T47D (cell line): ENCODE measurements at regions not wholly inside any gene's neighbourhood (a gene's known extent, or its start where the extent isn't known, plus 50 kb on each side); places are given as distances from the start of the nearest gene placed in this dataset.
"Not testable (repeated sequence)": the region's sequence is repeated elsewhere in the genome, so short reads cannot be mapped to it uniquely, and the experiment has no call there.

Experiments used
- DNase-seq, 2 experiments: peaks; one replicate each; pipeline versions ENCODE4 v3.0.0 to v3.0.0-alpha.2; 2011 to 2012; ENCODE audit warnings: low read depth in 1 of 2, low spot score in 1 of 2
- JUND ChIP-seq: IDR thresholded peaks from 2 replicates; pipeline ENCODE4 v1.6.1; 2012; ENCODE audit warnings: low read depth
- in situ Hi-C: cut with HindIII; loops from 2 replicates; pipeline ENCODE4 v1.10.0; 2016; ENCODE audit warnings: low sequenced_read_pairs, low pct_unique_long_range_greater_than_20kb

DNA sequence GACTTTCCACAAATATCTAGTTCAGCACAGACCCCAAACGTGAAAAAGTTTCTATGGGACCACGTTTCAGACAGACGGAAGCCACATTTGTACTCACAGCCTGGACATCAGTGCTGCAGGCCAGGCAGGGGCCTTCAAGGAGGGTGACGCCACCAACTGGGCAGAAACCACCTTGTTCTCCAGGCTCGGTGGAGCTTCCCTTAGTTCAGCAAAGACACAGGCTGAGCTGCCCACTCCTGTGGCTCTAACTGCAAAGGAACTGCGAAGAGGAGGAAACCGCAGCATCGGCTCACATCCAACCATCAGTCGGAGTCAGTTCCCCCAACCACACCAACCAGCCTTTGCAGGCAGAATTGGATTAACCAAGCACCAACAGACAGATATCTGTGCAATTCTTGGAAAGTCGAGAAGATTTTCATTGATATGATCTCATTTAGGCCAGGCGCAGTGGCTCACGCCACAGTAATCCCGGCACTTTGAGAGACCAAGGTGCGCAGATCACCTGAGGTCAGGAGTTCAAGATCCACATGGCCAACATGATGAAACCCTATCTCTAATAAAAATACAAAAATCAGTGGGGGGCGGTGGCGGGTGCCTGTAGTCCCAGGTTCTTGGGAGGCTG is 73.3 kb upstream of the CNEP1R1 start:
- no peak for DNase-seq
- in situ Hi-C loops: no loop called here
- TF ChIP-seq JUND: no peak

DNA sequence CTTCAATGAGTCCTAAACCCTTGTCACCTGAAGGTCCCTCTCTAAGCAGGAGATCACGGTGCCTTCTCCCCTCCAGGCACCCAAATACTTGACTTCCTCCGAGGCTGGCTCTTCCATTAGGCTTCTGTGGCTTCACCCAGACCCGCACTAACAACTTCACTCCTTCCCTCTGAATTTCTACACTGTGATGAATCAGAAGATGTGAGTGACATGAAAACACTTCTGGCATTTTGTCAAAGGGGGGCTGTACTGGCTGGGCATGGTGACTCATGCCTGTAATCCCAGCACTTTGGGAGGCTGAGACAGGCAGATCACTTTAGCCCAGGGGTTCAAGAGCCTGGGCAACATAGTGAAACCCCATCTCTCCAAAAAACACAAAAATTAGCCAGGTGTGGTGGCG is 72.6 kb upstream of the CNEP1R1 start:
- DNase-seq: no peak
- no peak for TF ChIP-seq JUND
- in situ Hi-C loops: no loop called here

DNA sequence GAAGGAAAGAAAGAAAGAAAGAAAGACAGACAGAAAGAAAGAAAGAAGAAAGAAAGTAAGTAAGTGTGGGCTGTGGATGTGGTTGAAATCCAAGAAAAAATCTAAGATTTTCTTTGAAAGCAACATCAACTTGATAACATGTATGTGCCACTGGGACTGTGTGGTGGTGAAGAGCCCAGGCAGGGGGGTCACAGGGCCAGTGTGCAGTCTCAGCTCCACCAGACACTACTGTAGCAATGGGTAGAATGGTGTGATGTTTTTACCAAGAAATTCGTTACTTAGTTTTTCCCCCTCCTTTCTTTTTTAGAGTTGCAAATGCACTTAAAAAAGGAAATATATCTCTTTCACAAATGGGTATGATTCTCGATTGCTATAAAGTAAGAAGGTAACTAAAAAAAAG is 71.9 kb upstream of the CNEP1R1 start:
- no peak for DNase-seq
- no peak for TF ChIP-seq JUND
- in situ Hi-C loops: no loop called here

DNA sequence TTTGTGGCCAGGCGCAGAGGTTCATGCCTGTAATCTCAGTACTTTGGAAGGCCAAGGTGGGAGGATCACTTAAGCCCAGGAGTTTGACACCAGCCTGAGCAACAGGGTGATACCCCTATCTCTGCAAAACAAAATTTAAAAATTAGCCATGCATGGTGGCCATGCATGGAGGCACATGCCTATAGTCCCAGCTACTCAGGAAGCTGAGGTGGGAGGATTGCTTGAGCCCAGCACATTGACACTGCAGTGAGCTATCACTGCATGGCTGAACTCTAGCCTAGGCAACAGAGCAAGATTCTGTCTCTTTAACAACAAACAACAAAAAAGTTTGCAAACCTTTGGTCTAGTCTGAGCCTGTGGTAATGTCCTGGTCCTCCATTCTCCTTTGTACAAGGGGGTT is 69.2 kb upstream of the CNEP1R1 start:
- in situ Hi-C loops: no loop called here
- no peak for TF ChIP-seq JUND
- no peak for DNase-seq

DNA sequence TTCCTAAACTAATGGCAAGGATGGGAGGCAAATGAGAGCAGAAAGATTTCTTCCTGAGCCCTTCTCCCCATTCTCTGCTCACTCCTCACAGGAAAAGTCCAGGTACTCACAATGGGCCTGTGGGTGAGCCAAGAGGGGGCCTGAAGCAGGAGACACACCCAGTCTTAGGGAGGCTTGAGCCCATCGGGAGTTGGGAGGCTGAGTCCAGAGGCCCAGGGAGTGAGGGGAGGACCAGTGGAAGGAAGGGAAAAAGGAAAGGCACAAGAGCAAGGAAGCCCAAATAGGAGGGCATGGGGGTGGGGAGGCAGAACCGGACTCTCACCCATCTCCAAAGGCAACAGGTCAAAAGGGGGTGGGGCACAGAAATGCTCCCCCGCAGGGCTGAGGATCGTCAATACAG is 68.1 kb upstream of the CNEP1R1 start:
- TF ChIP-seq JUND: no peak
- DNase-seq: no peak
- in situ Hi-C loops: no loop called here

GRCh38 chr16:49958448-49958847 is 66.6 kb upstream of the CNEP1R1 start:
- no peak for DNase-seq
- TF ChIP-seq JUND: no peak
- in situ Hi-C loops: no loop called here

DNA sequence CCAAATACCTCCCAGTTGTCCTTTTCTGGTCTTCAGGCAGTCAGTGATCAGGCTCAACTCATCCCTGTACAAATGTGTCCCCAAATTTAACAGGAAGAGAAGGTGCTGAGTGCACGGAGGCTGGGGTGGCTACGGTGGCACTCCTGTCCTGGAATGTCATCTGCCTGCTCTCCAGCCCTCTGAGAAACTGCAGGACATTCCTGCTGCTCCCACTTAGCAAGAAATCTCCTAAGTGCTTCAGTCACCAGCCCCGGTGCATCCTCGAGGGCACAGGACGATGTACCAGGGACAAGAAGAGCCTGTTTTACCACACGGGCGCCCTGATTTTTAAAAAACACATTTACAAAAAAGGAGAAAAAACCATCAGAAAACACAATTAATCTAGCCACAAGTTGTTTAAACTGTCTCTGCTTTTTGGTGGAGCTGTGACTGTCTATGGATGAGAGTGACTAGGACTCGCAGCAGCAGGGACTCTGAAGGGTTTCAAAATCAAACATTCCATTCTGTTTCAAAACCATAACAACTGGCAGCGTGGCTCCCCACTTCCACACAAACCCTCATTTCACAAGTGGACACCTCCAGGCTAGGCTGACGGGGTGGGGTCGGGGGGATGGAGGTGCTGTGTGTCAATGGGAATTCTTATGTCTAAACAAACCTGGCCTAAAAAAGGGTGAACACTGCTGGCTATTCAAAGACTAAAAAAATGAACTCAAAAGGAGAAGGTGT is 65.3 kb upstream of the CNEP1R1 start:
- no peak for TF ChIP-seq JUND
- DNase-seq: peak in 1 of 2 experiments; percentile 9
- in situ Hi-C loops: no loop called here

GRCh38 chr16:49961089-49961488 is 63.9 kb upstream of the CNEP1R1 start:
- in situ Hi-C loops: no loop called here
- peak; percentile 14 to 68 for DNase-seq

GRCh38 chr16:49962566-49962965 is 62.5 kb upstream of the CNEP1R1 start:
- in situ Hi-C loops, DNase-seq: not testable (repeated sequence)

More at GRCh38 chr16:49961089-49961488, 63.9 kb upstream of the CNEP1R1 start:
- TF ChIP-seq JUND: no peak

- no peak for DNase-seq
- no peak for TF ChIP-seq JUND
- in situ Hi-C loops: no loop called here
Measured at GRCh38 chr16:49964316-49964715, 60.7 kb upstream of the CNEP1R1 start.

GRCh38 chr16:49964973-49965372 is 60.1 kb upstream of the CNEP1R1 start:
- DNase-seq: no peak
- TF ChIP-seq JUND: no peak
- in situ Hi-C loops: no loop called here

DNA sequence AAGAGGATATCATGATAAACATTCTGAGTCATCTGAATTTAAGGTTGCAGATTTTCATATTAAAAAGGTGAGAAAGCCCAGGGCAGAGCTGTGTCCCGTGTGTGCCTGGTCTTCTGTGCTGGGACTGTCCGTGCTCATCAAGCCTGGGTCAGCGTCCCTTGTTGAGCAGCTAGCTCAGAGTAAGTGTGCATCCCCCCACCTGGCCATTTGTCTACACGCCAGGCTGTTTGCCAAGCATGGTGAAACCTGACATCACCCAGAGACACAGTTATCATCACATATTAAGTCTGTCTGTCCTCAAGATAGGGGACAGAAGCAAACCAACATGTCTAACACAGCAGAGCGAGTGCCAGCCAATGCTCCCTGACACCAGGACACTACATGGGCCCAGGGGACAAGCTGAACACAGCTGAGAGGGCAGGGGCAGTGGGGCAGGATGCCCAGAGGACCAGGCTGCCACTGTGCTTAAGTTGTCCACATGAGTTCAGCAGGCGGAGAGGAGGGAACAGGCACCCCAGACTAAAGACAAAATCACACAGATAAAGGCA is 57.9 kb upstream of the CNEP1R1 start:
- in situ Hi-C loops: no loop called here
- TF ChIP-seq JUND: no peak
- no peak for DNase-seq

- in situ Hi-C loops: no loop called here
- DNase-seq: no peak
- TF ChIP-seq JUND: no peak
Measured at GRCh38 chr16:49969091-49970030, 55.7 kb upstream of the CNEP1R1 start.
